GM04504 (cell line): ENCODE measurements at regions not wholly inside any gene's neighbourhood (a gene's known extent, or its start where the extent isn't known, plus 50 kb on each side); places are given as distances from the start of the nearest gene placed in this dataset.
"Not testable (repeated sequence)": the region's sequence is repeated elsewhere in the genome, so short reads cannot be mapped to it uniquely, and the experiment has no call there.

Experiments used
- DNase-seq: peaks from one replicate; pipeline ENCODE4 v3.0.0-alpha.2; 2012; ENCODE audit warnings: low read depth

- DNase-seq = no peak
These were observed 277.9 kb upstream of the IRAK1BP1 start for GRCh38 chr6:78589436-78589835.

DNA sequence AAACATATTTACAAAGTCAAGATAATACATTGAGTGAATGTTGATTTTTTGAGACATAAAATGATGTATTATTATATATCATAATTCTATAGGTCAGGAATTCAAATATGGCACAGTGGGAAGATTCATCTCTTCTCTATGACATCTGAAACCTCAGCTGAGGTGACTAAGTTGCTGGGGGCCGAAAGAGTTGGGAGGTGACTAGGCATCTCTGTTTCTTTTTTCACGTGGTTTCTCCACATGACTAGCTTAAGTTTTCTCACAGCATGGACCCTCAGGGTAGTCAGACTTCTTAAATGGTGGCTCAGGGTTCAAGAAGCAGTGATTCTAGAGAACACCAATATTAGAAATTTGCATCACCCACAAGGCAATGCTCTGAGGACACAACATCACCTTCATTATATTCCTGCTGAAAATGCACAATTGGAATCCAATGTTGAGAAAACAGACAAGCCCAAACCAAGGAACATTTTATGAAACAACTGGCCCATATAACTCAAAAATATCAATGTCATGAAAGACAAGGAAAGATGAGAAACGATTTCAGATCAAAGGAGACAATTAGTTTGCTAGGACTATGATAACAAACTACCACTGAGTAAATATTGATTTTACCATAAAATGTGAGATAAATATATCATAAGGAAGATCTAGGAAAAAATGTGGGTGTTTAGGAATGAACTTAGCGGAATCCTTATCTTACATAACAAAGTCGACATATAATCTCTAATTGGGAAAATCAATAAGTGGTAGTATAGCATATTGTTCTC, 273.3 kb upstream of the IRAK1BP1 start:
- no peak for DNase-seq

DNA sequence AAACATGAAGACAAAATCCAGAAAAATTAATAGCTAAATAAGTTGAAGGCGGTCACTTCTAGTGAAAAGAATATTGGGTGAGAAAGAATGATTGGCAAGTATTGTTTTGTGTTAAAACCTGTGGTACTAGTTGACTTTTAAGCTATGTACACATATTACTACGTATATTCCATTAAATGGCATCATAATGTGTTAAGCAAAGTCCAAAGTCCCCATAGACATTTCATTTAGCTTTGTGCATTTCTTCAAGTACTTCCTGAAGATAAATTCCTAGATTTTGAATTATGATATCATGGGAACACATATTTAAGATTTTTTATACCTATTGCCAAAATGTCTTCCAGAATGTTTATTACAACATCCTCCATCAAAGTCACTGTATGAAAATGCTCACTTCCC, 272.7 kb upstream of the IRAK1BP1 start:
- DNase-seq = no peak

DNA sequence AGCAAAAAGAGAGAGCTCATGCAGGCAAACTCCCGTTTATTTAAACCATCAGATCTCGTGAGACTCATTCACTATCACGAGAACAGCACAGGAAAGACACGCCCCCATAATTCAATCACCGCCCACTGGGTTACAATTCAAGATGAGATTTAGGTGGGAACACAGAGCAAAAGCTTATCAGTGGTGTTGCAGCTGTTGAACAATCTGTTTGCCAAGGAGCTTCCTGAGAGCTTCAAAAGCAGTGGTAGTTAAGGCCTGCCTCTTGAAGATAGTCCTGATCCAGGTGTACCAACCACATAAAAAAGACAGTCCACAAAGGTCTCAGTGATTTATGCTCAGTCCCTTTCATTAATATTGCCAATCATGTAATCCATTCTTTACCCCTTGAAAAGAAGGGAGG, 269.4 kb upstream of the IRAK1BP1 start:
- no peak for DNase-seq

DNA sequence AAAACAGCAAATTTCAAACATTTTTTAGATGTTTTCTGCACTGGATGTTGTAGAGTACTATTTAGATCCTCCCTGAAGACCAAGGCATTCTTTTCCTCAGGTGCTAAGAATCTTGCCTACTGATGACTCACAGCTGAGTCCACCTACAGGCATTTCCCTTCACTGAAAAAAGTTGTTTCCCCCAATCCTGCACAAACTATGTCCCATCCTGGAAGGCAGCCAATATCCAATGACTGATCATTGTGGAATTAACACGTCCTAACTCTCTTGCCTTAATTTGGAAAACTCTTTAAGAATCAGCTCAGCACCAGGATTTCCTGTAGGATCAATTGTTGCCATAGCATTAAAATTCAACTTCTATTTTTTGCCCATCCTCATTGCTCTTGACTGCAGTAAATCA, 268.4 kb upstream of the IRAK1BP1 start:
- peak; percentile 84 for DNase-seq

GRCh38 chr6:78599526-78599925, 267.8 kb upstream of the IRAK1BP1 start:
- no peak for DNase-seq

GRCh38 chr6:78605909-78606446, 261.4 kb upstream of the IRAK1BP1 start:
- peak; percentile 73 for DNase-seq

DNA sequence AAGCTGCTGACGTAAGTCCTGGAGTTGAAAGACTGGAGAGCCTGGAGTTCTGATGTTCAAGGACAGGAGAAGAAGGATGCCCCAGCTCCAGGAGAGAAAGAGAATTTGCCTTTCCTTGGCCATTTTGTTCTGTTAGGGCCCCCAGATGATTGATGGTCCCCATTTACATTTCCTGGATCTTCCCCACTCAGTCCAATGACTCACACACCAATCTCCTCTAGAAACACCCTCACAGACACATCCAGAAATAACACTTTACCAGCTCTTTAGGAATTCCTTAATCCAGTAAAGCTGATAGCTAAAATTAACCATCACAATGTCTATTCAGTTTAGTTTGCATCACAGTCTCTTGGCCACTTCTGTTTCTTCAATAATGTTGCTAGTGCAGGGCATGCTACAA, 260.2 kb upstream of the IRAK1BP1 start:
- no peak for DNase-seq

DNA sequence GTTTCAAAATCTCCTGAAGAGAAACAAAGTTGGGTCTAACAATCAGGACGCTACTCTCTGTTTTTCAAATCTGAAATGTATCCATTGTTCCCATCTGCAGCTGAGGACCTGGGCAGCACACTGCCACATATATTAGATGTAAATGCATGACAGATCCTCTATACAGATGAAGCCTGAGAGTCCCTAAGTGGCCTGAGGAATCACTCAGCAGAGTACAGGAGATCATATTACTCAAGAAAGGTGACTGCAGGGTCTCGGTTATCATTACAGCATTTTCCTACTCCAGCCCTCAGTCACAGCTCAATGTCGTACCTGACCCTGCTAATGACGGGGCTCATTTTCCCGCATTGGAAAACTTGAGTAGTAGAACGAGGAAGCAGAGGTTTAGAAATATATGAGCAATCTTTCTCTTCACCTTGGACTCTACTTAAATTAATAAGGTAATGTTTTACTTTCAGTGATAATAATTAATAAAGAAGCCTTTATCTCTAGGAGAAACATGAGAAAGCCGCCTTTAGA, 256.2 kb upstream of the IRAK1BP1 start:
- no peak for DNase-seq

GRCh38 chr6:78611886-78612480, 255.4 kb upstream of the IRAK1BP1 start:
- no peak for DNase-seq

DNA sequence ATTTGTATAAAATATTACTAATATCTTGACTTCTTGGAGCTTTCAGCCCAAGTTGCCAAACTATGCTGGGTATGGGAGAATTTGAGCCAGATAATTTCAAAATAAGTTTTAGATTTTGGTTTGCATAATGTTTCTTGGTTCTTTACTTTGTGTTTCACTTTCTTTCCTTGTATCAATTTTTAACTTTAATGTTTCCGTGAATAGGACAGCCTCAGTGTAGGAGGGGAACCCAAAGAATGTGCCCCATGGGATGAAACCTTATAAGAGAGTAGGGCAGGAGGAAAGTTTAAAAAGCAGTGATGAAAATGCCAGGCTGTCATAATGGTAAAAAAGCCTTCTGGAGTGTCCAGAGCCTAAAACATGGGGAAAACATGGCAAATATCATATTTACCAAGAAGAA, 252.4 kb upstream of the IRAK1BP1 start:
- DNase-seq = no peak

GRCh38 chr6:78615430-78615904, 251.9 kb upstream of the IRAK1BP1 start:
- DNase-seq = no peak

DNA sequence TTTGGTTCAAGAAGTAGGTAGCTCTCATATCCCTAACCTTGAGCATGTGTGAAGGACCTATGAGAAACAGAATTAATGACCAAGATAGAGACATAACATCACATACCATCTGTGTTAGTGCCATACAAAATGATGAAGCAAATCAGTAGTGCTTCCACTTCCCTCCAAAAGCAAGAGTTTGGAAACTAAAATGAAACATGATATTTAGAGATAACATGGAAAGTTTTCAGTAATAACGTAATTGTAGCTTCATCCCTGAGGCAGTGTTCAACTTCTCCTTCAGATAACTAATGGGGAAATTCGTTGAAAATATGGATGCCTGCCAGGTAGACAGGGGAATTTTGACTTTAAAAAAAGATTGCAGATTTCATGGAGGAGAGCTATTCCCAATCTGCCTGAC, 248.4 kb upstream of the IRAK1BP1 start:
- DNase-seq = no peak

GRCh38 chr6:78623554-78623953, 243.8 kb upstream of the IRAK1BP1 start:
- DNase-seq = no peak

- DNase-seq = no peak
These were observed 238.1 kb upstream of the IRAK1BP1 start for GRCh38 chr6:78629154-78629721.

GRCh38 chr6:78629836-78630235, 237.5 kb upstream of the IRAK1BP1 start:
- no peak for DNase-seq

GRCh38 chr6:78631976-78632375, 235.4 kb upstream of the IRAK1BP1 start:
- no peak for DNase-seq

- DNase-seq = no peak
These were observed 227.9 kb upstream of the IRAK1BP1 start for GRCh38 chr6:78639111-78640110.

DNA sequence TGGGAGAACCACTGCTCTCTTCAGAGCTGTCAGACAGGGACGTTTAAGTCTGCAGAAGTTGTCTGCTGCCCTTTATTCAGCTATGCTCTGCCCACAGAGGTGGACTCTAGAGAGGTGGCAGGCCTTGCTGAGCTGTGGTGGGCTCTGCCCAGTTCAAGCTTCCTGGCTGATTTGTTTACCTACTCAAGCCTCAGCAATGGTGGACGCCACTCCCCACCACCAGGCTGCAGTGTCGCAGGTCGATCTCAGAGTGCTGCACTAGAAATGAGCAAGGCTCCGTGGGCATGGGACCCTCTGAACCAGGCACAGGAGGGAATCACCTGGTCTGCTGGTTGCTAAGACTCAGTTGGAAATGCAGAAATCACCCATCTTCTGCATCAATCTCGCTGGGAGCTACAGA, 223.4 kb upstream of the IRAK1BP1 start:
- DNase-seq = not testable (repeated sequence)

DNA sequence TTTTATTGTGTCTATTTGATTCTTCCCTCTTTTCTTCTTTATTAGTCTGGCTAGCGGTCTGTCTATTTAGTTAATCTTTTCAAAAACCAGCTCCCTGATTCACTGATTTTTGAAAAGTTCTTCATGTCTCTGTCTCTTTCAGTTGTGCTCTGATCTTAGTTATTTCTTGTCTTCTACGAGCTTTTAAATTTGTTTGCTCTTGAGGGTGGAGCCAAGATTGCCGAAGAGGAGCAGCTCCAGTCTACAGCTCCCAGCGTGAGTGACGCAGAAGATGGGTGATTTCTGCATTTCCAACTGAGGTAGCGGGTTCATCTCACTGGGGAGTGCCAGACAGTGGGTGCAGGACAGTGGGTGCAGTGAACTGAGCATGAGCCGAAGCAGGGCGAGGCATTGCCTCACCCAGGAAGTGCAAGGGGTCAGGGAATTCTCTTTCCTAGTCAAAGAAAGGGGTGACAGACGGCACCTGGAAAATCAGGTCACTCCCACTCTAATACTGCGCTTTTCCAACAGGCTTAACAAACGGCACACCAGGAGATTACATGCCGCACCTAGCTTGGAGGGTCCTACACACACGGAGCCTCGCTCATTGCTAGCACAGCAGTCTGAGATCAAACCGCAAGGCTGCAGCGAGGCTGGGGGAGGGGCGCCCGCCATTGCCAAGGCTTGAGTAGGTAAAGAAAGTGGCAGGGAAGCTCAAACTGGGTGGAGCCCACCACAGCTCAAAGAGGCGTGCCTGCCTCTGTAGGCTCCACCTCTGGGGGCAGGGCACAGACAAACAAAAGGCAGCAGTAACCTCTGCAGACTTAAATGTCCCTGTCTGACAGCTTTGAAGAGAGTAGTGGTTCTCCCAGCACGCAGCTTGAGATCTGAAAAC, 220.6 kb upstream of the IRAK1BP1 start:
- DNase-seq = not testable (repeated sequence)

DNA sequence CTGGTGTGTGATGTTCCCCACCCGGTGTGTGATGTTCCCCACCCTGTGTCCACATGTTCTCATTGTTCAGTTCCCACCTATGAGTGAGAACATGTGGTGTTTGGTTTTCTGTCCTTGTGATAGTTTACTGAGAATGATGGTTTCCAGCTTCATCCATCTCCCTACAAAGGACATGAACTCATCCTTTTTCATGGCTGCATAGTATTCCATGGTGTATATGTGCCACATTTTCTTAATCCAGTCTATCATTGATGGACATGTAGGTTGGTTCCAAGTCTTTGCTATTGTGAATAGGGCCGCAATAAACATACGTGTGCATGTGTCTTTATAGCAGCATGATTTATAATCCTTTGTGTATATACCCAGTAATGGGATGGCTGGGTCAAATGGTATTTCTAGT, 201.5 kb upstream of the IRAK1BP1 start:
- not testable (repeated sequence) for DNase-seq
